Hematopoietic multipotent progenitor cell treated with erythropoietin and hydrocortisone succinate and interleukin-3 and kit ligand, for 4 days (in vitro differentiated cells): ENCODE measurements at regions not wholly inside any gene's neighbourhood (a gene's known extent, or its start where the extent isn't known, plus 50 kb on each side); places are given as distances from the start of the nearest gene placed in this dataset.

ENCODE experiments used
- DNase-seq: peaks from one replicate; pipeline ENCODE4 v3.0.0-alpha.2; 2015

DNA sequence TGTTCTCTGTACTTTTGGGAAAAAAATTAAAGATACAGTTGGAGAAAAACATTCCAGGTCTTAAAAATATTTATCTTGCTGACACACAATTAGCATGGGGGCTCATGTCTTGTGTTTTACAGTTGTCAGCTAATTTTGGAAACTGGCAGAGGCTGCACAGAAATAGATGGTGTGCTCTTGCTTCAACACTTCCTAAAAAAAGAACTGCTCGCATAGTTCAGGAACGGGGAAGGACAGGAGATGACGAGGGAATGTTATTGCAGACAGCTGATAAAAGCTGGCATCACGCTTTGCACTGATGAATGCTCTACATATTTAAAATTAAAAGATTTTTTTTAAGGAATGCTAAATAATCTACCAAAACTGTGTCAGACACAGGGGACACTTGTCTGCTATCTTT, 103.5 kb upstream of the CELF2 start:
- DNase-seq: no peak

DNA sequence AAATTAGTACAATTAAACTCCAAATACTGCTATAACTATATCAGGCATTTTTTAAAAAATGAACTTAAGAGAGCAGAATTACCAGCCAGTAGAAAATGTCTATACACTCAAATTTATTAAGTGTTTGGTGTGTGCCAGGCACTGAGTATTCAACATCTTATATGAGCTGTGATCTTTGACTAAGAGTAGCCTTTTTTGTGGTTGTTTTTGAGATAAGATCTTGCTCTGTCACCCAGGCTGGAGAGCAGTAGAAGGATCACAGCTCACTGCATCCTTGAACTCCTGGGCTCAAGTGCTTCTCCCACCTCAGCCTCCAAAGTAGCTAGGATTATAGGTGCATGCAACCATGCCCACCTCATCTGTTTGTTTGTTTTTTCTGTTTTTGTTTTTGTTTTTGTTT, 102.5 kb upstream of the CELF2 start:
- peak; percentile 55 for DNase-seq

DNA sequence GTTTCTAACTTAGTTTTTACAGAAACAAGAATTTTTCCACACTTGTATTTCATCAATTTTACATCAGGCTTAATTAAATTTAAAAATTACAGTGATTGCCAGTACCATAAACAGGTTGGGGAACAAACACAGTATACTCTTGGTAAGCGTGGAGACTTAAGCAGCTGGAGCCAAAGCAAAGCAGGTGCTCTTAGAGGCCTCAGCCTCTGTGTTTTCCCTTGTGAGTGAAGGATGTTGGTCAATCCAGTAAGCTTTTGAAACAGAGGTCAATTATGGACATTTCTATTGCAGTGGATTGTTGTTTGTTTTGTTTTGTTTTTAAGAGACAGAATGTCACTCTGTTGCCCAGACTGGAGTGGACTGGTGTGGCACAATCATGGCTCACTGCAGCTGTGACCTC, 100.6 kb upstream of the CELF2 start:
- no peak for DNase-seq

DNA sequence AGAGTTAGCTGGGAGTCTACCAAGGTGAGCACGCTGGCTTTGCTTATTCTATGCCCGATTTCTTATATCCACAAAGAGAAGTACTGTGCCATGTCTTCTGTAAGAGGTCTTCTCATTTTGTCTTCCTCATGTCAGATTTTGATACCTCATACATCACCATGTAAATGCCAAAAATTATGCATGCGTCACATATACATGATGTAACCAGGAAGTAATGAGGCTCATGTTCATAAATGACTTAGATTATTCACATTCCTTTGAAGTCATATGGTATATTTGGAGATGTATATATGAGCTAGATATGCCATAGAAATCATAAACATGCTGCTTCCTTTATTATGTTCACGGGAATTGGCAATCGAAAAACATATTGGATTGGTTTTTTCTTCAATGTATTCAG, 97.7 kb upstream of the CELF2 start:
- DNase-seq: no peak

DNA sequence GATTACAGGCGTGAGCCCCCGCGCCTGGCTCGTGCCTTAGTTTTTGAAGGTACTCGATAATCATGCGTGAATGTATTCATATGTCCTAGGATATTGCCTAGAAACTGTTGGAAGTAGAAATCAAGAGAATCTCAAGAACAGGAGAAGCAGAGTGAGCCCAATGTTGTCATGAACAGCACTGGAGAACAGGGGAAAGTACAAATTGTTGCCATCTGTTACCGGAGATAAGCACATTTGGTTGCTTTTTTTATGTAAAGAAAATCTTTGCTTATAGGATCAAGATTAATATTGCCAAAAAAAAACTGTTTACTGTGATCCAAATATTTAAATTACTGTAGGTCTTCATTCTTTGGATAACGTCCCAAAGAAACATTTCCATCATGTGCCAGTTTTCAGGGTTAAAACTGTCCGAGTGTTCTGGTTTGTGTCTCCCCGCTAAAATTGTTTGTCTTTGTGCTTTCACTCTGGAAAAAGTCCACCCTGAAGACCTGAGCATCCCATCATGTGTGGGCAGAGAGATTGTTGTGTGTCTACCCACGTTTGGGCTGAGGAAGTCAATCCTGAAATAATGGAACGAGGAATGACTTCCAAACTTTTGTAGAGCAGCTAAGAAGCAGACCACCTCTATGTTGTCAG, 95.7 kb upstream of the CELF2 start:
- no peak for DNase-seq

DNA sequence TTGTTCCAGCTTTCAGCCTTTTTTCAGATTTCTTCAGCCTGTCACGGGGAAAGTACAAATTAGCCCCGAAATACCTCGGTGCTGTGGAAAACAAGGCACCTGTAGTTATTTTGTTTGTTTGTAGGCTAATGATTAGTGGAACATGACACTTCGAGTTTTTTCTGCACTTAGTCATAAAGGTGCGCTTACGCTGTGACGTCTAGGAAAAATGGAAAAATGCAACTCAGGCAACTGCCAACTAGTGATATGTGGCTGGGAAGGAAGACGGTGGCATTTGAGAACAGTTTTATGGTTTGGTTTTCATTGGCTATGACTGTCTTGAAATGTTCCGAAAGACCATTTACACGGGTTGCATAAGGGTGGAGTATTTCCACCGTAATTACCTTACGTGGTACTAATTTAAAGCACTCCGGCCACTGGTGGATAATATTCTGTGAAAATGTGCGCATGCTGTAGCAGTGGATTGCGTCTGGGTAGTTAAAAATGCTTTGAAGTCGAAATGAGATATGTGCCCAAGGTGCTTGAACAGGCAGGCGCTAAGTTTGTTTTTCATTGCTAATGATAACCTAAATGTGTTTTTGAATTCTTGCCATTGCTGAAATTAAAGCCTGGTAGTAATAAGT, 94.5 kb upstream of the CELF2 start:
- DNase-seq: no peak

DNA sequence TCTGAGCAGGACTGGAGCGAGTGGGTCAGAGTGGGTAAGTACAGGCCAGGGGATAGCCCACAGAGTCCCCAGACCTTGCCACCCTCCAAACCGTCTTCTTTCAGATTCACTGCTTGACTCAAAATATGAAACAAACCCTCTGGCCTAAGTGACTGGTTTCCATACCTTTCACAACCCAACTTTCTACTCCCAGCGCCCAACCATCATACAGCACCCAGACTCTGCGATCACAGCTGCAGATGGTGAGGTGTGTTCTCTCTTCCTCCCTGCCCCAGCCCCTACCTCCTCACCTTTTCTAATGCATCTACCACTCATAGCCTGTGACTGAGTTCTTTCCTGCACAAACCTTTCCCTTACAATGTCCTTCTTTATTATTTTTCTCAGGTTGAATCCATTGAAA, 92.0 kb upstream of the CELF2 start:
- DNase-seq: no peak

DNA sequence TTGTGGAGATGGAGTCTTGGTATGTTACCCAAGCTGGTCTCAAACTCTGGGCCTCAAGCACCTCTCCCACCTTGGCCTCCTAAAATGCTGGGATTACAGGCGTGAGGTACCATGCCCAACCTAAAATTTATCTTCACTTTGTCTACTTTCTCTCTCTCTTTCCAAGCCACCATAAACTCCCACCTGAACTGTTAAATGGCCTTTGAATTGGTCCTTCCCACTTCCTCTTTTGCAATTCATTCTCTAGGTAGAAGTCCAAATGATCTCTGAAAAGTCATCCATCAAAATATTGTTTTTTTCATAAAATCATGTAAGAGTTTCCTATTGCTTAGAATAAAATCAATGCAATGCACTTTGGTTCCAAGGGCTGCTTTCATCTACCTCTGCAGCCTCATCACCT, 90.1 kb upstream of the CELF2 start:
- DNase-seq: no peak

DNA sequence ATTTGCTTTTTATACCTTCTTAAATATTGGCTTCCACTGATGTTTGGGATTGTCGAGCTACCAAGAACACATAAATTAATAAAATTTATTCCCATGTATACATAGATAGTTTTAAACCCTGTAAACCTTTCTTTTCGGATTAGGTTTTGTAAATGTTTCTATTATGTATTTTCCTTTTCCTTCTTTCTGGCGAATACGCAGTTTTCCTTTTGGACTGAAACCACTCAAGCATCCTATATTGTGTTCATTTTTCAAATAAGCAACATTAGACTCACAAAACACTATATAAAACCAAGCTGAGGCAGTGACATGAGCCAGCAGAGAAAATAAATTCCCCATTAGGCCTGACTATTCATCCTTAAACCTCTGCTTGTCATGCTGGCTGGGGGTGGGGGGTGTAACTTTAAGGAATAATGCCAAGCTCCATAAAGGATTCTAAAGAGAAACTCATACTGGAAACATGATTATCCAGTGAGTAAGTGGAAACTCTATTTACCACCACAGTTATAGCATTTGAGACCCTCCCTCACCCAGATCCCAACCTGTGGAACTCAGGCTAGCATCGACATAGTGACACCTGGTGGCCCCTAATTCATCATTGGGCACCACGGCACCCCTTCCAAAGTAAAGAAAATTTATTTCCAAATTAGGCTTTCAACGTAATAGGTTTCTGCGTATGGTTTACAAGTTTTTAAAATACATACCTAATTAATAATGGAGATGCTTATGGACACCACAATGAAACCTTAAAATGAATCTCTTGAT, 86.5 kb upstream of the CELF2 start:
- no peak for DNase-seq

DNA sequence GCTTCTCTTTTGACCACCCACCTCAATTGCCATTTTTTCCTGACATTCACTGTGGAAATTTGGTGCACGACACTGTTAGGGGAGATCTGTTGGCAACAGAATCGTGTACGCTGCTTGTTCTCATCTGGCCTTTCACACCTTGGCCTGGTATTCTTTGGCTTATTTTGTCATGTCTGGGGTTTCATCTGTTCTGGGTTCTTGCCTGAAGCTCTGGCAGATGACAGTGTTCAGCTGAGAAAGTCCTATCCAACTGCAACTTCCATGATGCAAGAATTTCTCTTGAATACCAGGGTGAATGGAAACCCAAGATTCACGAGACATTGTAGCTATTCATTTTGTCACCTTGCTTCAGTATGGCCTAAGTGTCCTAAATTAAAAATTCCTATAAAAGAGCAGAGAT, 82.6 kb upstream of the CELF2 start:
- DNase-seq: no peak

DNA sequence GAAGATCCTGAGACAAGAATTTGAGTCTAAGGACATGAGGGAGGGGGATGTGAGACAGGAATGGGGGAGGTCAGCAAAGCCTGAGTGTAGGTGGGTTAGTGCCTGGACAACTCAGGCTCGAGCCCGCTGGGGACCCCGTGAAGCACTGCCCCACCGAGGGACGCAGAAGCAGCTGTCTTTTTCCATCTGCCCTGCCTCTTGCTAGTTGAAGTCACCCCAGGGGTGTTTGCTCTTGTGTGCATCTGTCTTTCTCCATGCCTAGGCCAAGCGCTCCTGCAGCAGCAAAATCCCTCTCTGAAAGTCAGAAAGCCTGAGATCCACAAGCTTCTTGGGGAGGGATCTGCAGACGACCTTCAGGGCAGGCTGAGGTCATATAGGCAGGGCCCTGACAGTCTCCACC, 79.0 kb upstream of the CELF2 start:
- no peak for DNase-seq

DNA sequence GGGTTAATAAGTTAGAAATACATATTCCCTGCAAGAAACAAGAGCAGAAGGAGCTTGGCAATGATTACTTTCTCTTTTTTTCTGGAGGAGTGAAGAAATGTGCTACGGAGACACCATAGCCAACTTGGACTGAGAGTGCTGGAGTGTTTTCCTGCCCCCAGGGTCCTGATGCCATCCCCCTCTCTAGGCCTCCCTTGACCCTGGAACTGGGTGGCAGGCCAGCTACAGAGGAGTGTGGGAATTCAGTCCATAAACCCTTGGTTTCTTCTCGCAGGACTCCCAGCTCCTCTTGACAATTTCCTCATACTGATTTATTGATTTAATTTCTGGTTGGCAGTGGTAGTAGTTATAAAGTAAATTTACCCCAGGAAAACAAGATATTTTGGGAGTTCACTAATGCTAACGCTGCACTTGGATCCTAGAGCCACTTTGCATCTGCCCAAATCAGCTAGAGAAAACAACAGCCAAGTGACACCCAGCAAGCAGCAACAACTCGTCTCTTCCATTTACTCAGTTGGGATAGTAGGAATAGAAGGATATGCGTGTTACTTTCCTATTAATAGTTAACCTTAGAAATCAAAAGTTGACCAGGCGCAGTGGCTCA, 76.4 kb upstream of the CELF2 start:
- DNase-seq: no peak

DNA sequence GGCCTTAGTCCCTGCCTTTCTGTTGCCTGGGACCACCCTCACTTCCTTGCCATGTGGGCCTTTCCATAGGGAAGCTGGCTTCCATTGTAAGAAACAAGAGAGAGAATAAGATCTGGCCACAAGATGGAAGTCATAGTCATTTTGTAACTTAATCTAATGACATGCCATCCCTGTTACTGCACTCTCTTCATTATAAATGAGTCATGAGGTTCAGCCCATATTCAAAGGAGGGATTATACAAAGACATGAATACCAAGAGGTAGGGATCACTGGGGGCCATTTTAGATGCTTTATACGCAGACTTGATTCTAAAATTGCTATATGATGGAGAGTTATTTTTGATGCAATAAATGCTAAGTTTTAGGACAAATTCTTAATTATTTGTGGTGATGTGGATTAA, 75.2 kb upstream of the CELF2 start:
- no peak for DNase-seq

DNA sequence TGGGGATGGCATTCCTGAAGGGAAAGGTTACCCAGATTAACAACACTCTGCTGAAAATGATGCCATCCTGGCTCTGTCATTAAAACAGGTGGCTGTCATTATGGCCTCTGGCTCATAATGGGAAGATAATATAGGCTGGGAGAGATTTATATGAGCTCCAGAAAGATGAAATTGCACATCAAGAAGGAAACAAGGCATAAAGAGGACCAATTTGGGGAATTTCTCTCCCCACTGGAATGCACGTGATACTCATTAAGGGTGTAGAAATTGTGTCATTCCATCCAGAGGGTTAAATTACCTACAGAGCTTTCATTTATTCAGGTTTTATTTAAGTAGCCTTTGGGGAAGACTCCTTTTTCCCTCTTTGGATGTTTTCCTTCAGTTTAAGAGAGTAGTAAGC, 71.6 kb upstream of the CELF2 start:
- DNase-seq: no peak

DNA sequence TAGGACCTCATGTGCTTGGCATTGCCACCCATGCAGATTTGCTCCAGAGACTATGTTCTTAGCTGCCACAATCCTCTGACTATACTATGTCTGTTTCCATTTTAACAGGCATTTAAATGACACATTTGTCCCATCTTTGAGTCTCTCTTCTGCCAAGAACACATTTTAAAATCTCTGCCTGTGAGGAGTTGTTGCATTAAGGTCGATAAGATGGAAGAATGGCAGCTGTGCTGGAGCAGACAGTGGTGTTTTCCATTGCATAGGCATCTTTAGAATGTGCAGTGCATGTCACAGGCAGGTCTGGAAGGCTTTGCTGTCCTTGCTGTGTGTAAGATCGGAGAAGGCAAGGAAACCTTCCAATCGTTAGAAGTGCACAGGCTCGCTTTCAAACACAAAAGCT, 70.9 kb upstream of the CELF2 start:
- no peak for DNase-seq

DNA sequence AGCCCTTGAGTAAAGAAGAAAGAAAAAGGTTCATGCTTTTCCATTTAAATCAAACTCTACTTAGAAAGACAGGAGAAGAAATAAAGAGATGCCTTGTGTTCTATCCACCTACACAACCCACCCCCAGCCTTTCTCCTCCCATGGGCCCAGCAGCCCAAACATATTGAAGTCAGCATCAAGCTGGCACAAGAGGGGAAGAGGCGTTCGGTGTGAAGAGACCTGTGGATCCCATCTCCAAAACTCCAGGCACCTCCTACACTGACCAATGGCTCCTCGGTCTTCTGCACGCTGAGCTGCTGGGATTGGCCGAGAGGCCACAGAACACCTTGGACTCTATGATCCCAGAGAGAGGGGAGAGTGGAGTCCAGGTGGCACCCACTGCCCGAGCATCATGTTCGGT, 66.0 kb upstream of the CELF2 start:
- no peak for DNase-seq

DNA sequence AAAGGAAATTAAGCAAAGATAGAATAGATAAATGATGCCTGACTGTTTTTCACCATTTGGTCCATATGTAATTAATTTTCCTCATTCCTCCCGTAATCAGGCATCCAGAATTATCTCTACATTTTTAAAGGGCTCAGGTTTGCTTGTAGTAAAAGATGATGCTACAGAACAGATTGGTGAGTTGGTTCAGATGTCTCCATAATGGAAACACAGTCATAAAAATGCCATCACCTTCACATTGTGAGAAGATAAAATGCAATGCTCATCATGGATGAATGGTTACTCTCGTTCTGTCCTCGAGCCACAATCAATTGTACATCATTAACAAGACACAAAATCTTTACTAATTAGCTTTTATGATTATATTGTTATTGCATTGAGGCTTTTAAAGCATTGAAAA, 64.9 kb upstream of the CELF2 start:
- DNase-seq: no peak

DNA sequence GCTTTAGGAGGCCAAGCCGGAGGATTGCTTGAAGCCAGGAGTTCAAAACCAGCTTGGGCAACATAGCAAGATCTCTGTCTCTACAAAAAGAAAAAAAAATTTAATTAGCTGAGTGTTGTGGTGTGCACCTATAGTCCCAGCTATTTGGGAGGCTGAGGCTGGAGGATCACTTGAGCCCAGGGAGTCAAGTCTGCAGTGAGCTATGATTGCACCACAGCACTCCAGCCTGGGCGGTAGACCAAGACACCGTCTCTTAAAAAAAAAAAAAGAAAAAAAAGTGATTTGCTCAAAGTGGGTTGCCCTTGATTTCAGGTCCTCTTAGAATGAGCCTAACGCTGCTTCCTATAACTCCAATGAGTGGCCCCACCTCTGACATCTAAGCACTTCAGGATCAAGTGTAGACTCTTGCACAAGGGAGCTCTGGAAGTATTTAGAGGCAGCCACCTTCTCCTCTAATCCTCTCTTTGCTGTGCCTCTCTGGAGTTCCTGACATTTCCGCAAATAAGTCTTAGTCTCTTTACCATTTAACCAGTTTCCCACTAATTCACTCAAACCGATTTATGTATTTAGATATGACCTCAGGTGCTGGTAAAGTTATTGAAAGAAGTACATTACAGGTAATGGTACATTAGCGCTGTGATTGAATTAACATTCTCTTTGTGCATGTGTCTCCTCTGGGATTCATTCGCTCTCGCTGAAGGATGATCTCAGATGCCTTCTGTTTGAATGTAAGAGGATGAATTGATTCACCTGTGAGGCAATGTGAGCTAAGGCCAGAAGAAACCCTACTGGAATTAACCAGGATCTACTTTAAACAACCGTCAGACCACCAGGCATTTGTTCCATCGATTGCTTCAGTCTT, 60.8 kb upstream of the CELF2 start:
- no peak for DNase-seq

DNA sequence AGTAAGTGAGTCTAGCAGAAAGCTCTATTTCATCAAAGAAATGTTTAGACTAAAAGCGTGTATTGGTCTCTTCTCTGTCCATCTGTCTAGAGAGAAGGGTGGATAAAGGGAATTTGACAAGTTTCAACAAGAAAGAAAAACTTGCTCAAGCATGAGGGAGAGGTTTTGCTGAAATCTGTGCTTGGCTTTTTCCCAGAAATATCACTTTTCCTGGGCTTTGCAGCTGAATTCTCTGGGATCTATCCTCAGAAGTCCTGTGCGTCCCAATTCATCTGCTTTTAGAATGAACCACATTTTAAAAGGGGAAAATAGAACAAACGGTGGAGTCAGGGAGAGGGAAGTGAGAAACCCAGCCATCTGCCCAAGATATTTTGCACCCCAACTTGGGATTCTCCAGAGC, 59.6 kb upstream of the CELF2 start:
- no peak for DNase-seq

DNA sequence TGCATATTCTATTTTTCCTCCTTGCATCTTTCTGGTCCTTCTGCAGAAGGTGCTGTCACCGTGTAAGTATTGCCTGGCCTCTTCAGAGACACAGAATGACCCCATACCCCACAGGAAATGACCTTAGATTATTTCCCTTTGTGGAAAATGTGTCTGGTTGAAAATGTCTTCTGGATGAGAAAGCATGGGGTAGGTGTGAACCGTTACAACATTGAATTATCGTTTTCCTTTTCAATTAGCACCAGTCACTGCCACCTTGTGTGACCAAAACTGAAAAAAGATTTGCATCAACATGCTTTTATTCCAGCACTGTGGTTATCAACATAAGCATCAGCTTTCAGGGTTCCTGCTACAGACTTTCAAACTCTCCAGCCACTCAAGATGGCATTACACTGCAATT, 58.0 kb upstream of the CELF2 start:
- DNase-seq: no peak

DNA sequence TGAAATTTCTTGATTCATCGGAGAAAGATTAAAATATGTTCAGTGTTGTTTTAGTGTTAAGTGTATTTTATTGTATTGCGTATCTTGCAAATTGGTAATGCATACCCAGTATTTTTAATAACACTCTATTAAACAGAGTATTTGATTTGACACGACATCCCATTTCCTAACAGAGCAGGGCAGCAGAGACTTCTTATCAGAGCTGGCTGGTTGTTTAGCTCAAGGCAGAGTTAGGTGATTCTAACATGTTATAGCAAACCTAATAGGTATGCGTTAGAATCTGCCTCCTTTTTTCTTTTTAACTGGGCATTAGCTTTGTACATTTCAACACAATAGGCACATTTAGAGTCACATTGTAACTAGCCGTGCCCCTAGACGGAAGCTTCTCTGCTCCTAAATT, 57.1 kb upstream of the CELF2 start:
- no peak for DNase-seq

DNA sequence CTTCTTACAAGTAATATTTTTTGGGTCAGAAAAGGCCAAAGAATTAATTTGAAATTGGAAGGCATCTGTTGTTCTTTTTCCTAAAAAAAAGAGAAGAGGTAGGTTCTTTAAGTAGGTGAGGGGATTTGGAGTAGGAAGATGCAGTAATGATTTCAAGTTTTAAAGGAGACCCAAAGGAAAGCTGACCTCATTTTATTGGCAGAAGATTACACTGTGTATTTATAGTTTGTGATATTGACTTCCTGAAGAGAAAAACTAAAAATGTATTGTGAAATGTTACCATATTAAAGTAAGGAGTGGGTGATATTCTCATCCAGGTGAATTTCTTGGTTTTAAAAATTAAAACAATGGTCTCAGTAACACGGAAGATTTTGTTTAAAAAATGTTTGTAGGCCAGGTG, 56.6 kb upstream of the CELF2 start:
- no peak for DNase-seq

DNA sequence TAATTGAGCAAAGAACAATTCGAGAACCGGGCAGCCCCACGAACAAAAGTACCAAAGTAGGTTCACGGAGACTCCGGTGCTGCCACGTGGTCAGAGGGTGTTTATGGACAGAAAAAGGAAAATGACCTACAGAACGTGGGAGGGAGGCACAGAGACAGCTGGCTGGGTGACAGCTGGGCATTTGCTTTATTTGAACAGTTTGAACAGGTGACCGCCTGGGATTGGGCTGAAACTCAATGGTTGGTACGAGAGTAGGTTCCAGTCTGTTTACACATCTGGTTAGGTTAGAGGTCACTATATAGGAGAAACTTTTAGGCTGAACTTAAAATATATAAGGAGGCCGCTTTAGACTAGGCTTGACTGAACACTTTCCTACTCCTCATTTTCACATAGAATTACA, 50.6 kb upstream of the CELF2 start:
- DNase-seq: no peak
